CD4-positive, alpha-beta T cell treated with Interleukin-1 beta for 1 hour (primary cell): ENCODE measurements at regions not wholly inside any gene's neighbourhood (a gene's known extent, or its start where the extent isn't known, plus 50 kb on each side); places are given as distances from the start of the nearest gene placed in this dataset.
"Not testable (repeated sequence)": the region's sequence is repeated elsewhere in the genome, so short reads cannot be mapped to it uniquely, and the experiment has no call there.

Source experiments
- DNase-seq, 2 donors: peaks; one replicate each; pipeline ENCODE4 v3.0.0-alpha.2; 2020 to 2022

GRCh38 chr11:98621767-98622166 is 399.0 kb upstream of the CNTN5 start:
- no peak for DNase-seq

DNA sequence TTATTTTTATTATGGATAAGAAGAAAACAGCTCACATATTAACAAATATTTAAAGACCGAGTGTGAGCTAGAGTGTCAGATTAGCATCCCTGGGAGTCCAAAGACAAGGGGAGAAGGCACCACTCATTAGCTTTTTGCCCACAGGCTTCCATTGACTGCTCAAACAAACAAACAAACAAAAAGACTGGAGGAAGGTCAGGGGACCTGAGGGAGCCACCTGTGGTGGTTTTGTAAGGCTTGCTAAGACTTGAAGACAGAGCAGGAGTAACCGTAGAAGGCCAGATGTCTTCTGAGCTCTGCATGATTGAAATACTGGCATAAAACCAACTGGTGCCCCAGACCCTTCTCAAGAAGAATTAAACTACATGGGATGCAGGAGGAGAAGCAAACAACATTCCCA is 395.2 kb upstream of the CNTN5 start:
- no peak for DNase-seq

GRCh38 chr11:98630736-98631135 is 390.0 kb upstream of the CNTN5 start:
- no peak for DNase-seq

- DNase-seq = no peak
Observed at GRCh38 chr11:98657711-98658110, 363.0 kb upstream of the CNTN5 start.

DNA sequence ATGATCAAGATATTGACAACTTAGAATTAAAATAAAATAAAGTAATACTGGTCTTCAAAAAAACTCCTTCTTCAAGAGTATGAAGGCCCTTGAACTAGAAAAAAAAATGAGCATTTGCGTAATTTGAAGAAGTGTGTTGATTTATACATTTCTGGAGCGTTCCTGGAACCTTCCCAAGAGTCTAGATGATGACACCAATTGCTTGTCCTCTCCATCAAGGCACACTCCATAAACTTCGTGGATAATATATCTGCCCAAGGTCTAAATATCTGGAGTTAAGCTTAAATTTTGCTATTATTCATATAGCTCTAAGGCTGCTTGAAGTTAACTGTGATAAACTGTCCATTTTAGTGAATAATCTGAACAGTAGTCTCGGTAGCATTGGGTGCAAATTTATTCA is 361.3 kb upstream of the CNTN5 start:
- DNase-seq = no peak

- DNase-seq = no peak
Observed at GRCh38 chr11:98674390-98674789, 346.4 kb upstream of the CNTN5 start.

GRCh38 chr11:98679673-98680072 is 341.1 kb upstream of the CNTN5 start:
- no peak for DNase-seq

DNA sequence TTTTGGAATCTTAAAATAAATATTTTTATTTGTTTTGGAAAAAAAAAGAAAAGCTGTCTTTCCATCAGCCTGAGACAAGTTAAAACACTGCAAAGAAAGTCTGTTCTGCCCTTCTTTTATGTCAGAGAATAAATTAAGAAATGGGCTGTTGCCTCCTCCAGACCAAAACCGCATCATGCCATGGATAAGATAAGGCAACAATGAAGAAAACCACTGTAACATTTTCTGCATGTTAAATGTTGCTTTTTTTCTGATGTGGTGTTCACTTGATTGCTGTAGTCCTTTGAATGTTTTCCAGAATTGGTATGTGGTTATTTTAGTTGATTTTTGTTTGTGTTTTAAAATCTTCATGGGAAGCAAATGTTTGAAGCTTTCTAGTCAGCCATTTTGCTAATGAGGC is 319.2 kb upstream of the CNTN5 start:
- no peak for DNase-seq

DNA sequence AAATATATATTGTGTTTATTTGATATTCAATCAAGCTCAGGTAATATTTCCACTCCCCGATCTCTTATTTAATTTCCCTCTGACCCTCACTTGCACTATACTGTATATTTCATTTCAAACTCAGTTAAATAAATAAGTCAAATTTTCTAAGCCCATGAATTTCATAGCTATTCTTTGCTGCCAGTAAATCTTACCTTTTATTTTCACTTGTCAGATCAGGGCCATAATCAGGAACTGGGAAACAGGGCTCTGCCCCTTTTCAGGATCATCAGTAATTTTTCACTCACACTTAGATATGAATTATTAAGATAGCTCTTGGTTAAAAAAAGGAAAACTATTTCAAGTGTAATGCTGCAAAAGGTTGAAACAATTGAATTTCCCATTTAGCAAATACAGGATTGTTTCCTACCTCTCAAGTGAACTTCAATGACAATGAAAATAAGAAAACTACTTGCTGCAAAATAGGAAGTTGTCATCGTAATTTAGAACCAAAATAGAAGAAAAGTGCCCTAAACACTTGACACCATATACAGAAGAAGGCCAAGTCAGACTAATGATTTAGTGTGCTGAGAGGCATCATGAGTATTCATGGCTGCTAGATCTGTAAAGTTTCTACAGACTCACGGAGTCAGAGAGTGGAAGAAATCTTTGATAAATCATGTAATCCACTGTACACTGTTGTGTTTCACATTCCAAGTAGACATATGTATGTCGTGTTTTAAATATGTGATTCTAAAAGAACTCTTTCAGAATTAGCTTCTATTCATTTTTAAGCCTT is 316.8 kb upstream of the CNTN5 start:
- DNase-seq = no peak

DNA sequence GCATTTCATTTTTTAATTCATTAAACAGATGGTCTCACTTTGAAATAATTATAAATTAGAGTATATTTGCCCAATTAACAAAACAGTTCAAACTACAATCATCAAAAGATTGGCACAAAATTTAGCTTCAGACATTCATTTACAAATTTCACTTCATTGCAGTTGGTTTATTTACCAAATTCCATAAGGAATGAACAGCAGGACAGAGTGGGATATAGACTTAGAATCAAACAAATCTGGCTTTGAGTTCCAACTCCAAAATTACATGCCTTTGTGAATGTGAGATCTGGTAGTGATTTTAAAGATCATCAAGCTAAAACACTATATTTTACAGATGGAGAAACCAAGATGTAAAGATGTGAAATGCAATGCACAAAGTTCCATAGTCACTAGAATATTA is 310.7 kb upstream of the CNTN5 start:
- DNase-seq = no peak

- no peak for DNase-seq
Observed at GRCh38 chr11:98710986-98711385, 309.8 kb upstream of the CNTN5 start.

DNA sequence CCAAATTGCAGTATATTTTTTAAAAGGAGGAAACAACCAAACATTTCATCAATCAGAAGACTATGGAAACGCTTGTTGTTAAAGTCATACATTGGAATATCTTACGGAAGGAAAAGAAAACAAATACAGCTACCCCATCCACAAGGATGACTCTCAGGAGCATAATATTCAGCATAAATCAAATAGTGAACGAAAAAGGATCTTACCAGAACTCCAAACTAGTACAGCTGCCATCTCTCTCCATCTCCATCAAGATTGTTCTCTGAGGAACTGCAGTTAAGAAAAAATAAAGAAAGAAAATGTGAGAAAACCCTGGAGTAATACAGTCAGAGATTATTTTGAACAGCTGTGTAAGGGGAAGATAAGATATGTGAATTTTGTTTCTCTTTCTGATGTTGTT is 299.8 kb upstream of the CNTN5 start:
- no peak for DNase-seq

- no peak for DNase-seq
Observed at GRCh38 chr11:98725471-98725870, 295.3 kb upstream of the CNTN5 start.

- no peak for DNase-seq
Observed at GRCh38 chr11:98728421-98728820, 292.3 kb upstream of the CNTN5 start.

DNA sequence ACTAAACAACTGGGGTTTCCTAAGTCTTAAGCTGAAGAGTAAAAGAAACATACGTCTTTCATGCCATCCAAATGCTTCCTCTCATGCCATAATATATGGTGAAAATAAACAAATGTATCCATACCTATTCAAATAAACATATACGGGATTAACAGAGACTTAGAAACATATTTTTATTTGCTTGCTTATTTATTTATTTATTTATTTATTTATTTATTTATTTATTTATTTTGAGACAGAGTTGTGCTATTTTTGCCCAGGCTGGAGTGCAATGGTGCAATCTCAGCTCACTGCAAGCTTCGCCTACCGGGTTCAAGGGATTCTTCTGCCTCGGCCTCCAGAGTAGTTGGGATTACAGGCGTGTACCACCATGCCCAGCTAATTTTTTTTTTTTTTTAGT is 291.6 kb upstream of the CNTN5 start:
- DNase-seq = no peak

DNA sequence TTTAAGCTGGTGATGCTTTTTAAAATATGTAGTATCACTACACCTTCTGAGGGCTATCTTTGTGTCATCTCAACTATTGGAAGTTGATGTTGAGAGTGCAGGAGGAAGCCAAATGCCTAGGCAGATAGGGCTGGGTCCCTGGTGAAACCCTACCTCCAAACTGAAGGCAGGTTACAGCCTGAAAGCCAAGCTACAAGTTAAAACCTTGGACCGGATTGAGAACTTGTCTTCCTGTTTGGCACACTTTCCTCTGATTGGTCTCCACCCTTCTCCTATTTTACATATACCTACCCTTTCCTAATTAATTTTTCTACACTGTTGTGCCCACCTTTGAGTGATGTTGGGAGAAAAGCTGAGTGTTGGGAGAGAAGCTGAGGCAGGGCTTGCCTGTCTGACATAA is 287.8 kb upstream of the CNTN5 start:
- no peak for DNase-seq

GRCh38 chr11:98733378-98733777 is 287.4 kb upstream of the CNTN5 start:
- DNase-seq = not testable (repeated sequence)

GRCh38 chr11:98734686-98735085 is 286.1 kb upstream of the CNTN5 start:
- no peak for DNase-seq

DNA sequence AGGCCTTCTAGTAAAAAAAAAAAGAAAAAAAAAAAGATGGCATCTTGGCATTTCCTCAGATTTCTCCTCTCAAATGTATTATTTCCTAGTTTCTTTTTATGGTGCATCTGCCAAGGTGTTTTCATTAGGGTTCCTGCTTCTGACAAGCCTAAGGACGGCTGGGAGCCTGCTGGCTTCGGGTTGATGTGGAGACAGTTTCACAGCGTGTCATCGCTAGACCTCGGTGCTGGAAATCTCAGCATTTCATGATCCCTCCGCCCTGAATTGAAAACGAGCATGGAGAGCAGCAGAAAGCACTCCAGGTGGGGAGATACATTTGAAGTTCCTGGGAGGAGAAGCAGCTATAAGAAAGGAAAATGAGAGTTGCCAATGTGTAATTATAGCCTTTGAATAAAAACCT is 283.9 kb upstream of the CNTN5 start:
- DNase-seq = no peak

GRCh38 chr11:98740321-98740720 is 280.4 kb upstream of the CNTN5 start:
- no peak for DNase-seq

- not testable (repeated sequence) for DNase-seq
Observed at GRCh38 chr11:98763446-98763845, 257.3 kb upstream of the CNTN5 start.

DNA sequence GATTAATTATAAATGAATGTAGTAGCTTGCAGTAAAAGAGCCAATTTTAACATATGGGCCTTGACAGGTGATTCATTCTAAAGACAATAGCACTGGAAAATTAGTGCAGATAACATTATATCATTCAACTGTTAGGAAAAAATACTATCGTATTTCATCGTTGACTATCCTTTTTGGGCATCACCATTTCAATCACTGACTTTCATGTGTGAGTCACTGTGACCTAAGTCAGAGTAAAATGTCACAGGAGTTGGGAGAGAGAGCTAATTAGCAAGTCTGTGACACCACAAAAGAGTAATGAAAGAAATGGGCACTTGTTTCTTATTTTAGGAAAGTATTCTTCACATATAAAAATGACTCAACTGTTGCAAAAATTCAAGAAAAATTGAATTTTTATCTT is 253.8 kb upstream of the CNTN5 start:
- DNase-seq = no peak

GRCh38 chr11:98770046-98770445 is 250.7 kb upstream of the CNTN5 start:
- not testable (repeated sequence) for DNase-seq

DNA sequence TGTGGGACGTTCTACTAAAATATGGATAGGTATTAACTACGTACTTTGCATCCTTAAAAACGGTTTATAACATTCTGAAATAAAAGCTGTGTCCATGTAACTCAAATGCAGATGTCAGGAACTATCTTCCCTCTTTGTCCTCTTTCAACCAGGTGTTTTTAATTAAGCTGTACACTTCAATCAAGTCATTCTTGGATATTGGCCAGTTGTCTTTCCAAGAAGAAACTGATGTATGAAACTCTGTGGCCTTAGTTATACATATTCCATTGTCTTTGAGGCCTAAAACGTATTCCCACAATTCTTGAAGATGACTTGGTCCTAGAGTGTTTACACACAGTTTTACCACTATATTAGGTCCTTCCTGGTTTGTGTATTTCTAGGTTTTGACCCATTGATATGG is 249.0 kb upstream of the CNTN5 start:
- DNase-seq = no peak

GRCh38 chr11:98772893-98773292 is 247.9 kb upstream of the CNTN5 start:
- DNase-seq = no peak
